IMR-90 (cell line): ENCODE measurements at regions not wholly inside any gene's neighbourhood (a gene's known extent, or its start where the extent isn't known, plus 50 kb on each side); places are given as distances from the start of the nearest gene placed in this dataset.

Experiments used
- CEBPB ChIP-seq: IDR thresholded peaks from 2 replicates; pipeline ENCODE4 v1.6.1; 2012; ENCODE audit warnings: low read depth, low read length, improper control_type of control experiment
- FOS ChIP-seq: fragments of 150-350 bp; IDR thresholded peaks from 2 replicates; pipeline ENCODE4 v1.6.1; 2016; ENCODE audit warnings: low read depth, low read length
- MXI1 ChIP-seq: IDR thresholded peaks from 2 replicates; pipeline ENCODE4 v1.6.1; 2012; ENCODE audit warnings: low read depth, mild to moderate bottlenecking, low read length, moderate library complexity, borderline replicate concordance
- POLR2A ChIP-seq: IDR thresholded peaks from 2 replicates; pipeline ENCODE4 v1.6.1; 2012; ENCODE audit warnings: mild to moderate bottlenecking, low read depth, low read length
- RAD21 ChIP-seq: IDR thresholded peaks from 2 replicates; pipeline ENCODE4 v1.6.1; 2012; ENCODE audit warnings: low read length, improper control_type of control experiment
- RFX5 ChIP-seq: IDR thresholded peaks from 2 replicates; pipeline ENCODE4 v1.8.0; 2012; ENCODE audit warnings: low read depth, mild to moderate bottlenecking, low read length, moderate library complexity
- SMC3 ChIP-seq: fragments of 150-350 bp; IDR thresholded peaks from 2 replicates; pipeline ENCODE4 v1.6.1; 2016; ENCODE audit warnings: low read depth, mild to moderate bottlenecking, antibody characterized with exemption, low read length, moderate library complexity
- USF2 ChIP-seq: fragments of 150-350 bp; IDR thresholded peaks from 2 replicates; pipeline ENCODE4 v1.6.1; 2017; ENCODE audit warnings: mild to moderate bottlenecking, antibody characterized with exemption, low read length, low read depth
- TF ChIP-seq, protein P1 (sequence below): conservative IDR thresholded peaks from 2 replicates; pipeline ENCODE4 v1.5.1; 2012; ENCODE audit warnings: mild to moderate bottlenecking, low read depth, low read length, improper control_type of control experiment
- TF ChIP-seq, protein P2 (sequence below): fragments of 150-350 bp; IDR thresholded peaks from 2 replicates; pipeline ENCODE4 v1.6.1; 2016; ENCODE audit warnings: low read depth, mild to moderate bottlenecking, low read length, moderate library complexity, borderline replicate concordance

- TF ChIP-seq, protein P1, sequence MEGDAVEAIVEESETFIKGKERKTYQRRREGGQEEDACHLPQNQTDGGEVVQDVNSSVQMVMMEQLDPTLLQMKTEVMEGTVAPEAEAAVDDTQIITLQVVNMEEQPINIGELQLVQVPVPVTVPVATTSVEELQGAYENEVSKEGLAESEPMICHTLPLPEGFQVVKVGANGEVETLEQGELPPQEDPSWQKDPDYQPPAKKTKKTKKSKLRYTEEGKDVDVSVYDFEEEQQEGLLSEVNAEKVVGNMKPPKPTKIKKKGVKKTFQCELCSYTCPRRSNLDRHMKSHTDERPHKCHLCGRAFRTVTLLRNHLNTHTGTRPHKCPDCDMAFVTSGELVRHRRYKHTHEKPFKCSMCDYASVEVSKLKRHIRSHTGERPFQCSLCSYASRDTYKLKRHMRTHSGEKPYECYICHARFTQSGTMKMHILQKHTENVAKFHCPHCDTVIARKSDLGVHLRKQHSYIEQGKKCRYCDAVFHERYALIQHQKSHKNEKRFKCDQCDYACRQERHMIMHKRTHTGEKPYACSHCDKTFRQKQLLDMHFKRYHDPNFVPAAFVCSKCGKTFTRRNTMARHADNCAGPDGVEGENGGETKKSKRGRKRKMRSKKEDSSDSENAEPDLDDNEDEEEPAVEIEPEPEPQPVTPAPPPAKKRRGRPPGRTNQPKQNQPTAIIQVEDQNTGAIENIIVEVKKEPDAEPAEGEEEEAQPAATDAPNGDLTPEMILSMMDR, result no peak
- TF ChIP-seq RAD21 (no peak), CEBPB (no peak), POLR2A (no peak), FOS (no peak), MXI1 (no peak), USF2 (no peak), RFX5 (no peak), SMC3 (no peak)
- TF ChIP-seq, protein P2, sequence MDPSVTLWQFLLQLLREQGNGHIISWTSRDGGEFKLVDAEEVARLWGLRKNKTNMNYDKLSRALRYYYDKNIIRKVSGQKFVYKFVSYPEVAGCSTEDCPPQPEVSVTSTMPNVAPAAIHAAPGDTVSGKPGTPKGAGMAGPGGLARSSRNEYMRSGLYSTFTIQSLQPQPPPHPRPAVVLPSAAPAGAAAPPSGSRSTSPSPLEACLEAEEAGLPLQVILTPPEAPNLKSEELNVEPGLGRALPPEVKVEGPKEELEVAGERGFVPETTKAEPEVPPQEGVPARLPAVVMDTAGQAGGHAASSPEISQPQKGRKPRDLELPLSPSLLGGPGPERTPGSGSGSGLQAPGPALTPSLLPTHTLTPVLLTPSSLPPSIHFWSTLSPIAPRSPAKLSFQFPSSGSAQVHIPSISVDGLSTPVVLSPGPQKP, result no peak
These were observed 1537.5 kb upstream of the PIK3C3 start for GRCh38 chr18:40417501-40417900.
